Neutrophil (primary cell): ENCODE measurements at regions not wholly inside any gene's neighbourhood (a gene's known extent, or its start where the extent isn't known, plus 50 kb on each side); places are given as distances from the start of the nearest gene placed in this dataset.

Experiments
- H3K27ac ChIP-seq: fragments of 200-600 bp; sonication (generic); 2 replicates; pipeline ENCODE4 v1.5.1; 2016; ENCODE audit warnings: mild to moderate bottlenecking, moderate library complexity
- H3K27me3 ChIP-seq: fragments of 200-600 bp; sonication (generic); 2 replicates; pipeline ENCODE4 v1.6.0; 2016; ENCODE audit warnings: mild to moderate bottlenecking
- H3K36me3 ChIP-seq: fragments of 200-600 bp; sonication (generic); 2 replicates; pipeline ENCODE4 v1.5.1; 2017
- H3K4me1 ChIP-seq, 2 experiments: fragments of 200-600 bp in 1 of 2; sonication (generic) in 1 of 2; 1 replicate in 1 of 2; 2 replicates in 1 of 2; pipeline versions ENCODE4 v1.5.1 to v1.6.1; 2013 to 2016; ENCODE audit warnings: low read depth in 1 of 2, low read length in 1 of 2, mild to moderate bottlenecking in 1 of 2, moderate library complexity in 1 of 2; ENCODE audit not compliant: control insufficient read depth in 1 of 2, insufficient read depth in 1 of 2
- H3K4me3 ChIP-seq, 2 experiments: fragments of 200-600 bp in 1 of 2; sonication (generic) in 1 of 2; 1 replicate in 1 of 2; 2 replicates in 1 of 2; pipeline ENCODE4 v1.5.1; 2013 to 2016; ENCODE audit warnings: low read depth in 1 of 2, low read length in 1 of 2, mild to moderate bottlenecking in 1 of 2, moderate library complexity in 1 of 2
- H3K9me3 ChIP-seq: fragments of 200-600 bp; sonication (generic); 2 replicates; pipeline ENCODE4 v1.5.1; 2016
- CTCF ChIP-seq: fragments of 200-600 bp; sonication (generic); IDR thresholded peaks from 2 replicates; pipeline ENCODE4 v1.5.1; 2016; ENCODE audit warnings: antibody characterized with exemption

- no peak overlapping the region for H3K4me3 ChIP-seq
- H3K9me3 ChIP-seq, result no peaks in the 10 kb centered on the region
- no peak for TF ChIP-seq CTCF
These were observed 97.0 kb upstream of the SALL3 start for GRCh38 chr18:78882585-78882984.

GRCh38 chr18:78883501-78883900 lies 96.1 kb upstream of the SALL3 start:
- no peaks in the 10 kb centered on the region for H3K27me3 ChIP-seq
- TF ChIP-seq CTCF, result no peak
- H3K4me1 ChIP-seq, result no peaks in the 10 kb centered on the region
- no peaks in the 10 kb centered on the region for H3K36me3 ChIP-seq
- H3K4me3 ChIP-seq, result no peak overlapping the region
- no peak overlapping the region for H3K27ac ChIP-seq
- H3K9me3 ChIP-seq, result no peaks in the 10 kb centered on the region

More at GRCh38 chr18:78882585-78882984, 97.0 kb upstream of the SALL3 start:
- no peaks in the 10 kb centered on the region for H3K36me3 ChIP-seq
- H3K27me3 ChIP-seq, result peaks cover under 1% of the 10 kb centered on the region
- no peak overlapping the region for H3K27ac ChIP-seq
- H3K4me1 ChIP-seq, result no peaks in the 10 kb centered on the region

- no peaks in the 10 kb centered on the region for H3K27me3 ChIP-seq
These were observed 95.1 kb upstream of the SALL3 start for GRCh38 chr18:78884502-78884901.

GRCh38 chr18:78889250-78889649 lies 90.4 kb upstream of the SALL3 start:
- Histone ChIP-seq H3K27me3 (no peaks in the 10 kb centered on the region), H3K27ac (no peak overlapping the region), H3K4me3 (no peak overlapping the region), H3K4me1 (no peaks in the 10 kb centered on the region), H3K36me3 (no peaks in the 10 kb centered on the region), H3K9me3 (no peaks in the 10 kb centered on the region)
- no peak for TF ChIP-seq CTCF

More at GRCh38 chr18:78884502-78884901, 95.1 kb upstream of the SALL3 start:
- H3K27ac ChIP-seq, result no peak overlapping the region
- H3K9me3 ChIP-seq, result no peaks in the 10 kb centered on the region
- no peak overlapping the region for H3K4me3 ChIP-seq
- H3K36me3 ChIP-seq, result no peaks in the 10 kb centered on the region
- no peak for TF ChIP-seq CTCF
- H3K4me1 ChIP-seq, result no peaks in the 10 kb centered on the region

- no peak for TF ChIP-seq CTCF
- no peaks in the 10 kb centered on the region for H3K27me3 ChIP-seq
- no peak overlapping the region for H3K27ac ChIP-seq
- no peak overlapping the region for H3K4me3 ChIP-seq
- no peaks in the 10 kb centered on the region for H3K4me1 ChIP-seq
- H3K9me3 ChIP-seq, result no peaks in the 10 kb centered on the region
- H3K36me3 ChIP-seq, result no peaks in the 10 kb centered on the region
These were observed 89.2 kb upstream of the SALL3 start for GRCh38 chr18:78890388-78890787.
